ENCODE measurements at regions not wholly inside any gene's neighbourhood (a gene's known extent, or its start where the extent isn't known, plus 50 kb on each side); places are given as distances from the start of the nearest gene placed in this dataset.
A peak's percentile ranks its signal among the peaks of the same experiment; 100 is the strongest.

DNA sequence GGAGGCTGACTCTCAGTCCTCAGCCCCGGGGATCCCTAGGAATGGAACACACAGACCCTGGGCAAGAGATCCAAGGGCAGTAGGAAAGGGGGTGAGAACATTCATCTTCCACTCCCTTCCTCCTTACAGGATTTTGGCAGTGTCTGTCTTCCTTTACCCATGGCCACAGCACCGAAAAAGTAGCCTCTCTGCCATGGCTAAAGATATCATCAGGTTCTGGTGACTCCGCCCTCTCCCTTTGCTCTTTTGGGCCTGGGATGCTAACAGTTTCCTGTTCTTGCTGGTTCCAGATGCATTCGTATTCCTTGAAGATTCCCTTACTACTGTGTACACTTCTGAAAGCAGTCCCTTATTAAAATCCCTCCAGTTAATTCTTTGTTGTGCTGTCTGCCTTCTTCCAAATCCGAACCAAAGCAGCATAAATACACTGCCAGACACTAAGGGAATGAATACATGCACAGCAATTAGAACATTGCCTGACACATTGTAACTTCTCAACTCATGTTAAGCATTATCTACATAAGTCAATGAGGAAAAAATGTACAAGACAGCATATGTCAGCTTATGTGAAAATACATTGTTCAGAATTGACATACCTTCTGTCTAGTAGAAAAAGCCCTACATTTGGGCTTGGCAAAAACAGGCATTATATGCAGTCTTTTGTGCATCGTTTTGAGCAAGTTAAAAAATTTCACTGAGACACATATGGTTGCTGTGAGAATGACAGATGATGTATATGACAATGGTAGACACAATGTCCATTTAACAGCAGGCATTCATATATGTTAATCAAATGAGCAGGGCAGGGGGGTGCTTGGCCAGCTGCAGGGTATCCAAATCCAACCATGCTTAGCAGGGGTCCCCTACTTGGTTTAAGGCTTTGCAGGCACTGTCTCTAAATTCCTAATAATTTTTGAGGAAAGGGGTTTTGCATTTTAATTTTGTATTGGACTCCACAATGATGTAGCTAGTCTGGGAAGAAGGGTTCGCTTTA is 58.8 kb upstream of the RAI14 start:
- DNase-seq (ENCODE audit: low read depth): no peak

DNA sequence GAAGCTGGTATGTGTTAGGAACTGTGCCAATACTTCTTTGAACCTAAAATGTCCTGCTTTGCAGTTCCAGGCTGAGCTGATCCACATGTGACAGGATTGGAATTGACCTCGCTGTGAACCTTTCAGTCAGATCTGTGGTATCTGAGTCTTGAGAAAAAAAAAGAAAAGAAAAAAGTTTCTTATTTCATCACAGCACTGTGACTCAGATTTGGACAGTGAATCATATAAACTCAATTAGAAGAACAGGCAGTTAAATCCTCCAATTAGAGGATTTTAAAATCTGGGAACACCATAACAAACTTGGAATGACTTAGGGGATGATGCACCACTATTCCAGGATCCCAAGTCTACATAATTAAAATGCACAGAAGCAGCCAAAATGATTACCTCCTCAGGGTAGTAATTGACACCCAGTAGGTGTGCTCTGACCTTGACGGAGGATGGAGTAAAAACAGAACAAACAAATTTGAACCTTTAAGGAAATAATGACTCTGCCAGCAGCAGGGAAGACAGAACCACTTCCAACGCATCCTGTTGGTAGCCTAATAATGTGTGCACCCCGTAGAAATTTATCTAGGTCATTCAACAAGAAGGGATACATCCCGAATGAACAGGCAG is 57.8 kb upstream of the RAI14 start:
- DNase-seq (ENCODE audit: low read depth): peak; percentile 68

DNA sequence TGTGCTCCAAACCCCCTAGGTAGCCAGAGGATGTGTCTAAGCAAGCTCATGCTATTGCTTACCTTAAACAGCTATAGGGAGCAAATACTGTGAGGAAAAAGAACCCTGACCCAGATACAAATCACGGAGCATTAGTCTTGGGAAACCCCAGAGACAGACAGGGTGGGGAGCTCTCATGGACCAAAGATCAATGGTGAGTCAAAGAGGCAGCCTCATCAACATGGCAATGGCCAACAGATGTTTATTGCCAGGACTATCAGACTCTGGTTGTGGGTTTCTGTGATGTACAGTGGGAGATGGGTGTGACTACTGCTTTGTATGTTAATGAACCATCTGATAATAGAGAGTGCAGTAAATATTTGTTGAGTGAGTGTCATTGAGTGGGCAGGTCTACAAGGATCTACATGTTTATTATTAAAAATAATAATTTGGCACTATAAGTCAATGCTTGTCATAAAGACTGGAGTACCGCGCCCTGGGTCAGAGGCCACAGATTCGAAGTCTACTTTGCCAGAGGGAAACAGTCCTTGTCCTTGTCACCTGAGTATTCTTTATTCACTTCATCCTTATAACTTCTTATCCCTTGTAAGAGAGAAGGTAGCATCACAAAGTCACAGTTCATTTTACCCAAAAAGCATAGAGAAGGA is 56.5 kb upstream of the RAI14 start:
- no peak for DNase-seq (ENCODE audit: low read depth)

DNA sequence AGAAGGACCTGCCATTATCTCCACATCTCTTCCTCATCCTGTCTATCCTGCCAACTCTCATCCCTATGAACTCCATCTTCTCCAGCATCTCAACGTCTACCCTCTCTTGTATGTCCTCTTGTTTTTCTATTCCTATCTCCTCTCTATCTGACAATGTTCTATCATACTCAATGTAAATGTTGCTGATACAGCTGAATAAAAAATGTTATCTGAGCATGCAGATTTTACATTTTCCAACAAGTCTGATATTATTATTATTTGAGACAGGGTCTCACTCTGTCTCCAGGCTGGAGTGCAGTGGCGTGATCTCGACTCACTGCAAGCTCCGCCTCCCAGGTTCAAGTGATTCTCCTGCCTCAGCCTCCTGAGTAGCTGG is 56.0 kb upstream of the RAI14 start:
- no peak for DNase-seq (ENCODE audit: low read depth)

DNA sequence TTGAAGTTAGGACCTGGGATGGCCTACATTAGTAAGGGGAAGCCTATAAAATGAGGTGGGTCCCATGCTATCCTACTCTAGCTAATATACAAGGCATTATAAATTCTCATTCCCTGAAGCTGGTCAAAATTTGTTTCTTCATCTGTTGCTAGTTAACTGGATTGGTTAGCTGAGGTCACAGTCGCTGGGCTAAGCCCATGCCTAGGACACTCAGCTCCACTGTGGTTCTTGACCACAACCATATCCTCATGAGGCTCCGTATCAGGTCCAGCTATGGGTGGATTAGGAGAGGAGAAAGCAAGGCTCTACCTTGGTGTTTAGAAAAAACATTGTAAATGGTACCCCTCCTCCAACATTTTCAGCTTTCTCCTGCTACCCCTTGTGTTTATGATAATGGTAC is 52.8 kb upstream of the RAI14 start:
- DNase-seq (ENCODE audit: low read depth): no peak

DNA sequence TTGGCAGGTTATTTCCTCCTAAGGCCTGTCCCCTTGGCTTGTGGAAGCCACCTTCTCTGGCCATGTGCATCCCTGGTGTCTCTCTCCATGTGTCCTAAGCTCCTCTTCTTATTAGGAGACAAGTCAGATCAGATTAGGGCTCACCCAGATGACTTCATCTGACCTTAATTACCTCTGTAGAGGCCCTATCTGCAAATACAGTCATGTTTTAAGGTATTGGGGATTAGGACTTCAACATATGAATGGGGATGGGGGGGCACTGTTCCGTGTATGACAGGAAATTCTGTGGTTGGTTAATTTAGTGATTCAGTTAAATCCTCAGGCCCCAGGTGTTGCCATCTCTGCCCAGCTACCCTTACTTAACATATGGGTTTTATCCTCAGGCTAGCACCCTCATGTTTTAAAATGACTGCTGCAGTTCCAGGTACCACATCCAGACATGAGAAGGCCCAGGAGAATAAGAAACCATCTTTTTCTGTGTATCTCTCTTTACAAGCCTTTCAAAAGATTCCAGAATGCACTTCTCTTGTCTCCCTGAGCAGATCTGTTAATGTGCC is 51.9 kb upstream of the RAI14 start:
- no peak for DNase-seq (ENCODE audit: low read depth)

DNA sequence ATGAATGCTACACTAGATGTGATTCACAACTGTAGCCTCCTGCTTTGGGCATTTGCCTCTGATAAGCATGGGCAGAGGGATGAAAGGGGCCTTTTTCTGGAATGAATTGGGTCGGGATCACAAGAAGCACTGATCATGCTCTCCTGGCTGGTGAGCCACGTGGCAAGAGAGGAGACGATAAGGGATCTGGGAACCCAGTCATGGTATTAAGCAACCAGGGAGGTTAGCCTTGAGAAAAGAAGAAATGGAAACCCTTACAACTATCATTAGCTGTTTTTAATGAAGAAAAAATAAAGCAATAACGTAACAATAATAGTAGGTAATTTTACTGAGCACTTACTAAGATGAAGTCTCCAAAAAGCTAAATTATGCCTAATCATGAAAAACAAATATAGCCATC is 50.0 kb upstream of the RAI14 start:
- DNase-seq (ENCODE audit: low read depth): no peak
